ENCODE measurements at regions not wholly inside any gene's neighbourhood (a gene's known extent, or its start where the extent isn't known, plus 50 kb on each side); places are given as distances from the start of the nearest gene placed in this dataset.

- no peak overlapping the region for H3K4me3 ChIP-seq (ENCODE audit: low read depth, low read length)
- TF ChIP-seq CTCF (IDR thresholded peaks at IDR 0.05; ENCODE audit: low read depth, low read length) (no peak), MAX (IDR thresholded peaks at IDR 0.05; ENCODE audit: low read depth, low read length) (no peak), POLR2A (IDR thresholded peaks at IDR 0.05; ENCODE audit: extremely low read depth, insufficient read length) (no peak), MYC (IDR thresholded peaks at IDR 0.05; ENCODE audit: low read depth, low read length) (no peak)
- DNase-seq (ENCODE audit: low read depth): no peak
Observed at GRCh38 chr2:34004936-34005335, 405.8 kb upstream of the FAM98A start.

- DNase-seq (ENCODE audit: low read depth): peak; percentile 19
- TF ChIP-seq MAX (IDR thresholded peaks at IDR 0.05; ENCODE audit: low read depth, low read length): no peak
- TF ChIP-seq MYC (IDR thresholded peaks at IDR 0.05; ENCODE audit: low read depth, low read length): no peak
- TF ChIP-seq POLR2A (IDR thresholded peaks at IDR 0.05; ENCODE audit: extremely low read depth, insufficient read length): no peak
- no peak for TF ChIP-seq CTCF (IDR thresholded peaks at IDR 0.05; ENCODE audit: low read depth, low read length)
- H3K4me3 ChIP-seq (ENCODE audit: low read depth, low read length): no peak overlapping the region
Observed at GRCh38 chr2:34003795-34004194, 404.7 kb upstream of the FAM98A start.

- DNase-seq (ENCODE audit: low read depth): no peak
- H3K4me3 ChIP-seq (ENCODE audit: low read depth, low read length): no peak overlapping the region
- TF ChIP-seq POLR2A (IDR thresholded peaks at IDR 0.05; ENCODE audit: extremely low read depth, insufficient read length) (no peak), MAX (IDR thresholded peaks at IDR 0.05; ENCODE audit: low read depth, low read length) (no peak), MYC (IDR thresholded peaks at IDR 0.05; ENCODE audit: low read depth, low read length) (no peak), CTCF (IDR thresholded peaks at IDR 0.05; ENCODE audit: low read depth, low read length) (no peak)
Observed at GRCh38 chr2:34001557-34001956, 402.5 kb upstream of the FAM98A start.

GRCh38 chr2:33984131-33984530 lies 385.0 kb upstream of the FAM98A start:
- TF ChIP-seq MYC (IDR thresholded peaks at IDR 0.05; ENCODE audit: low read depth, low read length) (no peak), CTCF (IDR thresholded peaks at IDR 0.05; ENCODE audit: low read depth, low read length) (no peak), MAX (IDR thresholded peaks at IDR 0.05; ENCODE audit: low read depth, low read length) (no peak), POLR2A (IDR thresholded peaks at IDR 0.05; ENCODE audit: extremely low read depth, insufficient read length) (no peak)
- no peak for DNase-seq (ENCODE audit: low read depth)
- no peak overlapping the region for H3K4me3 ChIP-seq (ENCODE audit: low read depth, low read length)

GRCh38 chr2:33978471-33978870 lies 379.4 kb upstream of the FAM98A start:
- DNase-seq (ENCODE audit: low read depth): no peak
- H3K4me3 ChIP-seq (ENCODE audit: low read depth, low read length): no peak overlapping the region
- TF ChIP-seq POLR2A (IDR thresholded peaks at IDR 0.05; ENCODE audit: extremely low read depth, insufficient read length) (no peak), MAX (IDR thresholded peaks at IDR 0.05; ENCODE audit: low read depth, low read length) (no peak), CTCF (IDR thresholded peaks at IDR 0.05; ENCODE audit: low read depth, low read length) (no peak)

GRCh38 chr2:33975498-33975897 lies 376.4 kb upstream of the FAM98A start:
- no peak for DNase-seq (ENCODE audit: low read depth)
- no peak overlapping the region for H3K4me3 ChIP-seq (ENCODE audit: low read depth, low read length)

More at GRCh38 chr2:33975498-33975897, 376.4 kb upstream of the FAM98A start:
- no peak for TF ChIP-seq MAX (IDR thresholded peaks at IDR 0.05; ENCODE audit: low read depth, low read length)
- no peak for TF ChIP-seq CTCF (IDR thresholded peaks at IDR 0.05; ENCODE audit: low read depth, low read length)
- no peak for TF ChIP-seq MYC (IDR thresholded peaks at IDR 0.05; ENCODE audit: low read depth, low read length)
- TF ChIP-seq POLR2A (IDR thresholded peaks at IDR 0.05; ENCODE audit: extremely low read depth, insufficient read length): no peak
